Activated T-cell treated with anti-CD3 and anti-CD28 coated beads, Interleukin-2, amount 50 U/mL, for 24 hours (primary cell): ENCODE measurements at regions not wholly inside any gene's neighbourhood (a gene's known extent, or its start where the extent isn't known, plus 50 kb on each side); places are given as distances from the start of the nearest gene placed in this dataset.
"Not testable (repeated sequence)": the region's sequence is repeated elsewhere in the genome, so short reads cannot be mapped to it uniquely, and the experiment has no call there.

Experiments used
- DNase-seq: peaks from one replicate; pipeline ENCODE4 v3.0.0-alpha.2; 2020
- H3K27ac Mint-ChIP-seq: 2 replicates; pipeline ENCODE4 v1.8.0; 2020; ENCODE audit warnings: mild to moderate bottlenecking, mixed read lengths
- H3K27me3 Mint-ChIP-seq: 2 replicates; pipeline ENCODE4 v1.8.0; 2020; ENCODE audit warnings: mixed read lengths
- H3K36me3 Mint-ChIP-seq: 2 replicates; pipeline ENCODE4 v1.8.0; 2020; ENCODE audit warnings: low read depth, mixed read lengths
- H3K4me1 Mint-ChIP-seq: 2 replicates; pipeline ENCODE4 v1.8.0; 2020; ENCODE audit warnings: low read depth, mixed read lengths
- H3K4me3 Mint-ChIP-seq: 2 replicates; pipeline ENCODE4 v1.8.0; 2020; ENCODE audit warnings: mild to moderate bottlenecking, moderate library complexity, mixed read lengths
- H3K9me3 Mint-ChIP-seq: 2 replicates; pipeline ENCODE4 v1.8.0; 2020; ENCODE audit warnings: mixed read lengths

- no peak for DNase-seq
- Mint-ChIP-seq H3K27me3 (no peaks in the 10 kb centered on the region), H3K27ac (no peak overlapping the region), H3K36me3 (no peaks in the 10 kb centered on the region), H3K4me3 (no peak overlapping the region), H3K4me1 (peaks cover 31% of the 10 kb centered on the region), H3K9me3 (peaks cover 5% of the 10 kb centered on the region)
Observed at GRCh38 chr12:93091886-93092648, 163.0 kb upstream of the EEA1 start.

- no peak overlapping the region for H3K27ac Mint-ChIP-seq
Observed at GRCh38 chr12:93092649-93092945, 163.5 kb upstream of the EEA1 start.

GRCh38 chr12:93093243-93093642 is 164.1 kb upstream of the EEA1 start:
- no peaks in the 10 kb centered on the region for H3K27me3 Mint-ChIP-seq
- H3K4me1 Mint-ChIP-seq: peaks cover 33% of the 10 kb centered on the region
- H3K9me3 Mint-ChIP-seq: peaks cover 5% of the 10 kb centered on the region
- no peak overlapping the region for H3K4me3 Mint-ChIP-seq
- DNase-seq: no peak
- H3K36me3 Mint-ChIP-seq: no peaks in the 10 kb centered on the region
- H3K27ac Mint-ChIP-seq: no peak overlapping the region

More at GRCh38 chr12:93092649-93092945, 163.5 kb upstream of the EEA1 start:
- Mint-ChIP-seq H3K4me3 (no peak overlapping the region), H3K4me1 (peaks cover 31% of the 10 kb centered on the region), H3K27me3 (no peaks in the 10 kb centered on the region), H3K9me3 (peaks cover 5% of the 10 kb centered on the region), H3K36me3 (no peaks in the 10 kb centered on the region)
- DNase-seq: no peak

GRCh38 chr12:93094222-93094621 is 165.1 kb upstream of the EEA1 start:
- H3K4me1 Mint-ChIP-seq: peaks cover 41% of the 10 kb centered on the region
- H3K36me3 Mint-ChIP-seq, H3K27me3 Mint-ChIP-seq, H3K27ac Mint-ChIP-seq, H3K9me3 Mint-ChIP-seq, DNase-seq, H3K4me3 Mint-ChIP-seq: not testable (repeated sequence)

GRCh38 chr12:93094988-93095737 is 166.1 kb upstream of the EEA1 start:
- Mint-ChIP-seq H3K4me3 (no peak overlapping the region), H3K4me1 (peaks cover 33% of the 10 kb centered on the region), H3K9me3 (no peaks in the 10 kb centered on the region), H3K27ac (no peak overlapping the region), H3K27me3 (no peaks in the 10 kb centered on the region), H3K36me3 (no peaks in the 10 kb centered on the region)
- DNase-seq: no peak

- H3K4me1 Mint-ChIP-seq: peaks cover 19% of the 10 kb centered on the region
- no peak overlapping the region for H3K4me3 Mint-ChIP-seq
- no peak for DNase-seq
- no peak overlapping the region for H3K27ac Mint-ChIP-seq
- H3K27me3 Mint-ChIP-seq: no peaks in the 10 kb centered on the region
- H3K36me3 Mint-ChIP-seq: no peaks in the 10 kb centered on the region
- H3K9me3 Mint-ChIP-seq: no peaks in the 10 kb centered on the region
Observed at GRCh38 chr12:93097417-93097816, 168.3 kb upstream of the EEA1 start.

DNA sequence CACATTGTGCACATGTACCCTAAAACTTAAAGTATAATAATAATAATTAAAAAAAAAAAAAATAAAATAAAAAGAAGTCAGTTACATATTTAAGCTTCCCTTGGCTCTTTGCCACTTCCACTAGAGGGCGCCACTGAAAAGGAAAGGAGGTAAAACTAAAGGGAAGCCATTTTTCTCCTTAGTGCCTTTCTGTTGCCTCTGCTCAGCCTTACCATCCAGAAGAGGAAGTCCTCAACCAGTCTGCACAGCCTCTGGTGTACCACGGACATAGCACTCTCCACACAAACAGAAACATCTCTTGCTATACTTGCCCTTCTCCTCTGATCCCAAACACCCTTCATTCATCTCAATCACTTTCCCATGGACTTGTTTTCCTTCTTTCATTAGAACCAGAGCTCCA is 169.0 kb upstream of the EEA1 start:
- peaks cover 19% of the 10 kb centered on the region for H3K4me1 Mint-ChIP-seq
- no peaks in the 10 kb centered on the region for H3K36me3 Mint-ChIP-seq
- peak overlapping the region; percentile 30 for H3K27ac Mint-ChIP-seq
- peak; percentile 57 for DNase-seq
- H3K4me3 Mint-ChIP-seq: no peak overlapping the region
- H3K9me3 Mint-ChIP-seq: no peaks in the 10 kb centered on the region
- H3K27me3 Mint-ChIP-seq: no peaks in the 10 kb centered on the region

DNA sequence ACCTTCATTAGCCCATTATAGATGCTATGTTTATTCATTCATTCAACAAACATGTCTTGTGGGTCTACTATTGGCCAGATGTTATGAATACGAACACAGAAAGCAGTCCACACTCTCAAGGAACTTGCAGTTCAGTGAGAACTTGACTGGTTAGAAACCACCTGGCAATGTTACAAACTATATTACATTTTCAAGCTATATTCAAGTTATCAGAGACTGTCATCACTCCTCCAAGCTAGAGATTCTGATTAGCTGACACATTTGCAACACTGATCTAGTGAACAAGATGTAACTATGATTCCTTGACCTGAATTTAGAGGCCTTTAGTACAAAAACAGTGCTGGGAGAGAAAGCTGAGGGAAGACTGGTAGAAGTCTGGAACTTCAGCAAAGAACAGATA is 170.7 kb upstream of the EEA1 start:
- no peak overlapping the region for H3K27ac Mint-ChIP-seq
- H3K4me1 Mint-ChIP-seq: peaks cover 17% of the 10 kb centered on the region
- no peak overlapping the region for H3K4me3 Mint-ChIP-seq
- no peak for DNase-seq
- H3K9me3 Mint-ChIP-seq: no peaks in the 10 kb centered on the region
- H3K36me3 Mint-ChIP-seq: no peaks in the 10 kb centered on the region
- no peaks in the 10 kb centered on the region for H3K27me3 Mint-ChIP-seq

DNA sequence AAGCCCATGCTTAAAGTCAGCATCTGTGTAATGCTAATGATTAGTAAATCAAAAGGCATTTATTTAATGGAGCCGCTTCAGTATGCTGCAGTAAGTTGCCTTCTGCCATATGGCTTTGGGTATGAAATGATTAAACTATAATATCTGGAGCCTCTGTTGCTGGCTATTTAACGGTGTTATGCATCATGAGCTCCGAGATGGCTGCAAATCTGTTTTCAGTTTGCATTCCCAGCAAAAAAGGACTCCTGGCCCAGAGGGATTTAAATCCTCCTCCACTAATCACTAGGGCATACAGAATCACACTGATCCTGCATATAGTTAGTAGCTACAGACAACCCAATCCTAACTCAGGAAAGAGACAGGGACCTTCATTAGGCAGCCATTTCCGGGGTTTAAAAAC is 171.5 kb upstream of the EEA1 start:
- DNase-seq: no peak
- peaks cover 10% of the 10 kb centered on the region for H3K4me1 Mint-ChIP-seq
- no peak overlapping the region for H3K27ac Mint-ChIP-seq
- no peak overlapping the region for H3K4me3 Mint-ChIP-seq
- H3K36me3 Mint-ChIP-seq: no peaks in the 10 kb centered on the region
- no peaks in the 10 kb centered on the region for H3K9me3 Mint-ChIP-seq
- no peaks in the 10 kb centered on the region for H3K27me3 Mint-ChIP-seq

GRCh38 chr12:93101367-93101766 is 172.3 kb upstream of the EEA1 start:
- H3K9me3 Mint-ChIP-seq: no peaks in the 10 kb centered on the region
- no peak overlapping the region for H3K4me3 Mint-ChIP-seq
- no peak for DNase-seq
- no peak overlapping the region for H3K27ac Mint-ChIP-seq
- H3K36me3 Mint-ChIP-seq: no peaks in the 10 kb centered on the region
- peaks cover 10% of the 10 kb centered on the region for H3K4me1 Mint-ChIP-seq
- H3K27me3 Mint-ChIP-seq: no peaks in the 10 kb centered on the region

GRCh38 chr12:93102312-93102711 is 173.2 kb upstream of the EEA1 start:
- H3K4me3 Mint-ChIP-seq: no peak overlapping the region
- DNase-seq: no peak
- no peaks in the 10 kb centered on the region for H3K27me3 Mint-ChIP-seq
- peaks cover 19% of the 10 kb centered on the region for H3K4me1 Mint-ChIP-seq
- no peak overlapping the region for H3K27ac Mint-ChIP-seq
- H3K36me3 Mint-ChIP-seq: no peaks in the 10 kb centered on the region
- H3K9me3 Mint-ChIP-seq: no peaks in the 10 kb centered on the region

DNA sequence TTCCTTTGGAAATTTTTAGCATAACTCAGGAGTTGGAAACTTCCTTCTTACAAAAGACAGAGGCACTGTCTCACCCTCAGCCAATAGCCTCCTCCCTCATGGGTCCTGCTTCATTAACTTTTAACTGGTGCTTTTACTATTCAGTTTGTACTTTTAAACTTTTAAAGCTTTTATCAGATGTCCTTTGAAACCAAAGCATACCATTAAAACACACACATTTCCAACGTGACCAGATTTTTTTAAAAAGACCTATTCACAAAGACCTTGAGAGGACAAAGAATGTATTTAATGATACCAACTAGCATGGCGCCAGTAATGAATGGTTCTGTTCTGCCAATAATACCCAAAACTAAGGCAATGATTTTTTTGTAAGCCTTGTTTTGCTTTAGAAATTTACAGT is 173.6 kb upstream of the EEA1 start:
- Mint-ChIP-seq H3K4me3 (no peak overlapping the region), H3K36me3 (no peaks in the 10 kb centered on the region), H3K4me1 (peaks cover 23% of the 10 kb centered on the region), H3K27me3 (no peaks in the 10 kb centered on the region), H3K9me3 (no peaks in the 10 kb centered on the region), H3K27ac (no peak overlapping the region)
- DNase-seq: no peak

- Mint-ChIP-seq H3K9me3 (no peaks in the 10 kb centered on the region), H3K4me3 (no peak overlapping the region), H3K4me1 (peaks cover 24% of the 10 kb centered on the region), H3K27ac (no peak overlapping the region), H3K36me3 (no peaks in the 10 kb centered on the region), H3K27me3 (no peaks in the 10 kb centered on the region)
- no peak for DNase-seq
Observed at GRCh38 chr12:93103154-93103553, 174.1 kb upstream of the EEA1 start.

GRCh38 chr12:93104535-93104934 is 175.4 kb upstream of the EEA1 start:
- Mint-ChIP-seq H3K9me3 (no peaks in the 10 kb centered on the region), H3K4me3 (no peak overlapping the region), H3K27ac (no peak overlapping the region), H3K4me1 (peaks cover 21% of the 10 kb centered on the region), H3K36me3 (no peaks in the 10 kb centered on the region), H3K27me3 (no peaks in the 10 kb centered on the region)
- no peak for DNase-seq

DNA sequence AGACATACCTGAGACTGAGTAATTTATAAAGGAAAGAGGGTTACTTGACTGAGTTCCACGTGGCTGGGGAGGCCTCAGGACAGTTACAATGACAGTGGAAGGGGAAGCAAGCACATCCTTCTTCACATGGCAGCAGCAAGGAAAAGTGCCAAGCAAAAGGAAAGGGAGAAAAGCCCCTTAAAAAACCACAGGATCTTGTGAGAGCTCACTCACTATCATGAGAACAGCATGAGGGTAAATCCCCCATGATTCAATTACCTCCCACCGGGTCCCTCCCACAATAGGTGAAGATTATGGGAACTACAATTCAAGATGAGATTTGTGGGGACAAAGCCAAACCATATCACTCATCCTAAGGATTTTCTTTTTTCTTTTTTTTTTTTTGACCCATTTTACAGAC is 177.8 kb upstream of the EEA1 start:
- H3K4me1 Mint-ChIP-seq: peaks cover 33% of the 10 kb centered on the region
- no peak for DNase-seq
- H3K27me3 Mint-ChIP-seq: no peaks in the 10 kb centered on the region
- no peak overlapping the region for H3K4me3 Mint-ChIP-seq
- no peaks in the 10 kb centered on the region for H3K9me3 Mint-ChIP-seq
- peak overlapping the region; percentile 53 for H3K27ac Mint-ChIP-seq
- H3K36me3 Mint-ChIP-seq: no peaks in the 10 kb centered on the region
